Activated T-cell treated with anti-CD3 and anti-CD28 coated beads for 24 hours (primary cell): ENCODE measurements at regions not wholly inside any gene's neighbourhood (a gene's known extent, or its start where the extent isn't known, plus 50 kb on each side); places are given as distances from the start of the nearest gene placed in this dataset.

Source experiments
- DNase-seq: peaks from one replicate; pipeline ENCODE4 v3.0.0-alpha.2; 2020; ENCODE audit warnings: low read depth

GRCh38 chr7:121447911-121448300 is 51.8 kb upstream of the FAM3C start:
- DNase-seq, result no peak

- no peak for DNase-seq
These were observed 51.3 kb upstream of the FAM3C start for GRCh38 chr7:121447243-121447910.

- no peak for DNase-seq
These were observed 50.4 kb upstream of the FAM3C start for GRCh38 chr7:121446526-121446925.
